IMR-90 (cell line): ENCODE measurements at regions not wholly inside any gene's neighbourhood (a gene's known extent, or its start where the extent isn't known, plus 50 kb on each side); places are given as distances from the start of the nearest gene placed in this dataset.

ENCODE experiments used
- ATAC-seq: fragments of 200-7000 bp; cut with Tn5 transposase; 2 replicates; pipeline ENCODE4 v1.9.1; 2020; ENCODE audit warnings: low read depth, mild to moderate bottlenecking, moderate library complexity
- BruUV-seq: library from RNA; stranded (reverse); fragments of 400-500 nt; replicated peaks from 2 replicates; lab custom pipeline; 2021; lab: Mats Ljungman, UMichigan
- CTCF ChIA-PET: fragments of 300-600 bp; formaldehyde crosslinking; extraction: SDS; loops from one replicate; lab custom pipeline; 2021; ENCODE audit warnings: antibody characterized with exemption; lab: Yijun Ruan, JAX
- POLR2A ChIA-PET: fragments of 300-600 bp; sonication (Branson Sonifier 250); formaldehyde crosslinking; loops from one replicate; lab custom pipeline; 2022; ENCODE audit warnings: antibody characterized with exemption; ENCODE audit not compliant: unreplicated experiment; lab: Charles Lee
- DNase-seq: peaks from one replicate; pipeline ENCODE4 v3.0.0; 2013
- H2AFZ ChIP-seq: replicated peaks from 2 replicates; pipeline ENCODE3; 2013; ENCODE audit warnings: low read length, mild to moderate bottlenecking; ENCODE audit not compliant: poor library complexity
- H2AK5ac ChIP-seq: 2 replicates; pipeline ENCODE4 v1.6.1; 2013; ENCODE audit warnings: low read depth, low read length, inconsistent platforms
- H2AK9ac ChIP-seq: replicated peaks from 2 replicates; pipeline ENCODE3; 2013; ENCODE audit warnings: mild to moderate bottlenecking, low read depth, low read length, moderate library complexity; ENCODE audit not compliant: poor library complexity
- H2BK120ac ChIP-seq: 2 replicates; pipeline ENCODE4 v1.6.1; 2013; ENCODE audit warnings: low read depth, low read length, inconsistent platforms
- H2BK15ac ChIP-seq: 3 replicates; pipeline ENCODE4 v1.6.1; 2013; ENCODE audit warnings: low read depth, low read length, inconsistent platforms
- H2BK20ac ChIP-seq: 2 replicates; pipeline ENCODE4 v1.6.1; 2013; ENCODE audit warnings: low read depth, mild to moderate bottlenecking, inconsistent platforms, low read length, moderate library complexity
- H2BK5ac ChIP-seq: 2 replicates; pipeline ENCODE4 v1.6.1; 2013; ENCODE audit warnings: mild to moderate bottlenecking, low read depth, low read length, inconsistent platforms; ENCODE audit not compliant: poor library complexity, severe bottlenecking
- H3K14ac ChIP-seq: replicated peaks from 2 replicates; pipeline ENCODE4 v1.6.1; 2013; ENCODE audit warnings: low read depth, low read length, inconsistent platforms
- H3K18ac ChIP-seq: 2 replicates; pipeline ENCODE4 v1.6.1; 2013; ENCODE audit warnings: low read depth, low read length, control low read depth
- H3K23ac ChIP-seq: 2 replicates; pipeline ENCODE4 v1.6.1; 2013; ENCODE audit warnings: low read depth, low read length, inconsistent platforms
- H3K27ac ChIP-seq: 2 replicates; pipeline ENCODE4 v1.5.1; 2013; ENCODE audit warnings: mild to moderate bottlenecking, control low read depth, low read length; ENCODE audit not compliant: insufficient read depth
- H3K27me3 ChIP-seq: 2 replicates; pipeline ENCODE4 v1.6.1; 2013; ENCODE audit warnings: low read length; ENCODE audit not compliant: control insufficient read depth, insufficient read depth
- H3K36me3 ChIP-seq: 2 replicates; pipeline ENCODE4 v1.6.1; 2013; ENCODE audit warnings: low read length, mixed read lengths; ENCODE audit not compliant: control insufficient read depth, insufficient read depth
- H3K4ac ChIP-seq: 2 replicates; pipeline ENCODE4 v1.6.1; 2013; ENCODE audit warnings: low read depth, low read length, inconsistent platforms
- H3K4me1 ChIP-seq: 2 replicates; pipeline ENCODE4 v1.6.1; 2013; ENCODE audit warnings: low read length, mixed read lengths; ENCODE audit not compliant: control insufficient read depth, insufficient read depth
- H3K4me2 ChIP-seq: 2 replicates; pipeline ENCODE4 v1.6.1; 2013; ENCODE audit warnings: low read depth, mild to moderate bottlenecking, control low read depth, low read length, moderate library complexity
- H3K4me3 ChIP-seq: 2 replicates; pipeline ENCODE4 v1.5.1; 2013; ENCODE audit warnings: low read depth, mild to moderate bottlenecking, control low read depth, low read length, moderate library complexity; ENCODE audit not compliant: insufficient read depth
- H3K56ac ChIP-seq: 2 replicates; pipeline ENCODE4 v1.6.1; 2013; ENCODE audit warnings: low read length, inconsistent platforms; ENCODE audit not compliant: insufficient read depth; ENCODE audit errors: extremely low read depth
- H3K79me1 ChIP-seq, 2 experiments: 2 replicates each; pipeline ENCODE4 v1.6.1; 2013; ENCODE audit warnings: low read length in 2 of 2, inconsistent platforms in 1 of 2, low read depth in 1 of 2
- H3K9ac ChIP-seq: 2 replicates; pipeline ENCODE4 v1.6.1; 2013; ENCODE audit warnings: low read depth, low read length, control low read depth
- H3K9me1 ChIP-seq: 2 replicates; pipeline ENCODE4 v1.6.1; 2013; ENCODE audit warnings: low read length, inconsistent platforms; ENCODE audit not compliant: insufficient read depth
- H3K9me3 ChIP-seq: 2 replicates; pipeline ENCODE4 v1.6.1; 2013; ENCODE audit warnings: low read length; ENCODE audit not compliant: control insufficient read depth, insufficient read depth
- H4K20me1 ChIP-seq: 2 replicates; pipeline ENCODE4 v1.6.1; 2013; ENCODE audit warnings: low read length, inconsistent platforms; ENCODE audit not compliant: insufficient read depth
- H4K5ac ChIP-seq: 2 replicates; pipeline ENCODE4 v1.6.1; 2013; ENCODE audit warnings: mild to moderate bottlenecking, low read depth, low read length, control low read depth
- H4K8ac ChIP-seq, 2 experiments: 2 replicates each; pipeline ENCODE4 v1.6.1; 2013; ENCODE audit warnings: low read depth in 2 of 2, low read length in 2 of 2, control low read depth in 1 of 2, inconsistent platforms in 1 of 2
- H4K91ac ChIP-seq: 2 replicates; pipeline ENCODE4 v1.6.1; 2013; ENCODE audit warnings: low read depth, low read length, inconsistent platforms; ENCODE audit not compliant: insufficient read depth
- BHLHE40 ChIP-seq: fragments of 150-350 bp; IDR thresholded peaks from 2 replicates; pipeline ENCODE4 v1.6.1; 2016; ENCODE audit warnings: mild to moderate bottlenecking, low read depth, low read length
- CEBPB ChIP-seq: IDR thresholded peaks from 2 replicates; pipeline ENCODE4 v1.6.1; 2012; ENCODE audit warnings: low read depth, low read length, improper control_type of control experiment
- MAZ ChIP-seq: IDR thresholded peaks from 2 replicates; pipeline ENCODE4 v1.6.1; 2012; ENCODE audit warnings: low read depth, mild to moderate bottlenecking, low read length, improper control_type of control experiment, moderate library complexity, borderline replicate concordance
- POLR2A ChIP-seq: IDR thresholded peaks from 2 replicates; pipeline ENCODE4 v1.6.1; 2012; ENCODE audit warnings: mild to moderate bottlenecking, low read depth, low read length
- SMC3 ChIP-seq: fragments of 150-350 bp; IDR thresholded peaks from 2 replicates; pipeline ENCODE4 v1.6.1; 2016; ENCODE audit warnings: low read depth, mild to moderate bottlenecking, antibody characterized with exemption, low read length, moderate library complexity
- WGBS, 2 experiments: methylation state at CpG; one replicate each; pipeline versions ENCODE4 v1.1.5 to v1.1.7; 2013; ENCODE audit warnings: missing lambda C conversion rate in 2 of 2; ENCODE audit not compliant: insufficient read length in 1 of 2; ENCODE audit errors: extremely low coverage in 2 of 2; 5-methylcytosine and 5-hydroxymethylcytosine counted together
- dilution Hi-C: fragments of 300-500 bp; cut with HindIII; formaldehyde crosslinking; loops from one replicate; pipeline ENCODE4 v1.14.3; 2018; ENCODE audit warnings: low sequenced_read_pairs; ENCODE audit not compliant: unreplicated experiment
- in situ Hi-C: fragments of 300-500 bp; cut with MboI; formaldehyde crosslinking; loops from 3 replicates; pipeline ENCODE4 v1.14.3; 2019; ENCODE audit warnings: low sequenced_read_pairs, inconsistent platforms, mixed read lengths
- intact Hi-C: fragments of 100-400 bp; cut with micrococcal nuclease; formaldehyde crosslinking; loops from 2 replicates; pipeline ENCODE4 v1.10.0; 2022
- TF ChIP-seq, protein P1 (sequence below): conservative IDR thresholded peaks from 2 replicates; pipeline ENCODE4 v1.5.1; 2012; ENCODE audit warnings: mild to moderate bottlenecking, low read depth, low read length, improper control_type of control experiment
- TF ChIP-seq, protein P2 (sequence below): fragments of 150-350 bp; IDR thresholded peaks from 2 replicates; pipeline ENCODE4 v1.6.1; 2016; ENCODE audit warnings: low read depth, mild to moderate bottlenecking, low read length, moderate library complexity, borderline replicate concordance

DNA sequence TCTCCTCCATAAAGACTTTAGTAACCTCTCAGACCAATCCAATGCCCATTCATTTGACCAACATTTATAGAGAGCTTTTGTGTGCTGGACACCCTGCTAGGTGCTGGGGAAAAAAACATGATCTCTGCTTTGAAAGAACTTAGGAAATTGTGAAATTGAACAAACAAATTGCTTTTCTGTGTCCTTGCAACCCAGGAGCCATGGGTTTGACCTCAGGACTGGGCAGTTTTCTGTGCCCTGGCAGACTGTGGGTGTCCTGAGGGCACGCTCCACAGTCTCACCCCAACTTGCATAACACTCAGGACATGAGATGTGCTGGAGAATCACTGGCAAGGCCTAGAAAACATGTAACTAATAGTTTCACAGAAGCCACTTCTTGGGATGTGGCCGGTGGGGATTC lies 429.1 kb upstream of the ZMIZ1 start:
- TF ChIP-seq MAZ (no peak), BHLHE40 (no peak), POLR2A (no peak), SMC3 (no peak), CEBPB (no peak)
- TF ChIP-seq, protein P1, sequence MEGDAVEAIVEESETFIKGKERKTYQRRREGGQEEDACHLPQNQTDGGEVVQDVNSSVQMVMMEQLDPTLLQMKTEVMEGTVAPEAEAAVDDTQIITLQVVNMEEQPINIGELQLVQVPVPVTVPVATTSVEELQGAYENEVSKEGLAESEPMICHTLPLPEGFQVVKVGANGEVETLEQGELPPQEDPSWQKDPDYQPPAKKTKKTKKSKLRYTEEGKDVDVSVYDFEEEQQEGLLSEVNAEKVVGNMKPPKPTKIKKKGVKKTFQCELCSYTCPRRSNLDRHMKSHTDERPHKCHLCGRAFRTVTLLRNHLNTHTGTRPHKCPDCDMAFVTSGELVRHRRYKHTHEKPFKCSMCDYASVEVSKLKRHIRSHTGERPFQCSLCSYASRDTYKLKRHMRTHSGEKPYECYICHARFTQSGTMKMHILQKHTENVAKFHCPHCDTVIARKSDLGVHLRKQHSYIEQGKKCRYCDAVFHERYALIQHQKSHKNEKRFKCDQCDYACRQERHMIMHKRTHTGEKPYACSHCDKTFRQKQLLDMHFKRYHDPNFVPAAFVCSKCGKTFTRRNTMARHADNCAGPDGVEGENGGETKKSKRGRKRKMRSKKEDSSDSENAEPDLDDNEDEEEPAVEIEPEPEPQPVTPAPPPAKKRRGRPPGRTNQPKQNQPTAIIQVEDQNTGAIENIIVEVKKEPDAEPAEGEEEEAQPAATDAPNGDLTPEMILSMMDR = no peak
- TF ChIP-seq, protein P2, sequence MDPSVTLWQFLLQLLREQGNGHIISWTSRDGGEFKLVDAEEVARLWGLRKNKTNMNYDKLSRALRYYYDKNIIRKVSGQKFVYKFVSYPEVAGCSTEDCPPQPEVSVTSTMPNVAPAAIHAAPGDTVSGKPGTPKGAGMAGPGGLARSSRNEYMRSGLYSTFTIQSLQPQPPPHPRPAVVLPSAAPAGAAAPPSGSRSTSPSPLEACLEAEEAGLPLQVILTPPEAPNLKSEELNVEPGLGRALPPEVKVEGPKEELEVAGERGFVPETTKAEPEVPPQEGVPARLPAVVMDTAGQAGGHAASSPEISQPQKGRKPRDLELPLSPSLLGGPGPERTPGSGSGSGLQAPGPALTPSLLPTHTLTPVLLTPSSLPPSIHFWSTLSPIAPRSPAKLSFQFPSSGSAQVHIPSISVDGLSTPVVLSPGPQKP = no peak
- H3K14ac ChIP-seq = no peak overlapping the region
- H3K4me1 ChIP-seq = no peaks in the 10 kb centered on the region
- peaks cover 49% of the 10 kb centered on the region for H3K27me3 ChIP-seq
- no peak overlapping the region for H3K56ac ChIP-seq
- H4K8ac ChIP-seq = no peak overlapping the region
- H2AFZ ChIP-seq = no peak overlapping the region
- H2BK20ac ChIP-seq = no peak overlapping the region
- H3K79me1 ChIP-seq = no peaks in the 10 kb centered on the region
- POLR2A ChIA-PET = no interaction called here
- no peak overlapping the region for H2BK15ac ChIP-seq
- no peak overlapping the region for H4K91ac ChIP-seq
- no peak overlapping the region for H2BK120ac ChIP-seq
- intact Hi-C loops (no loop called here), in situ Hi-C loops (no loop called here), dilution Hi-C loops (no loop called here)
- no peak overlapping the region for H4K5ac ChIP-seq
- no peak overlapping the region for H3K4me2 ChIP-seq
- H3K36me3 ChIP-seq = no peaks in the 10 kb centered on the region
- no peak overlapping the region for H3K9ac ChIP-seq
- H3K4ac ChIP-seq = no peak overlapping the region
- H2BK5ac ChIP-seq = no peak overlapping the region
- no peak overlapping the region for H3K4me3 ChIP-seq
- no peak overlapping the region for H3K27ac ChIP-seq
- H2AK9ac ChIP-seq = peak overlapping the region; percentile 23
- ATAC-seq = no peak
- peaks cover 5% of the 10 kb centered on the region; the same call in 1 of the 2 replicates for H4K20me1 ChIP-seq
- BruUV-seq = no TSS peak
- no peak overlapping the region for H2AK5ac ChIP-seq
- DNase-seq = no peak
- WGBS, 2 experiments = no CpG with 5 or more reads among the region's 2 CpGs
- peaks cover 2% of the 10 kb centered on the region; the same call in 1 of the 2 replicates for H3K9me1 ChIP-seq
- H3K23ac ChIP-seq = no peak overlapping the region
- H3K18ac ChIP-seq = no peak overlapping the region
- CTCF ChIA-PET = no interaction called here
- peaks cover 7% of the 10 kb centered on the region for H3K9me3 ChIP-seq
